ENCODE measurements at regions not wholly inside any gene's neighbourhood (a gene's known extent, or its start where the extent isn't known, plus 50 kb on each side); places are given as distances from the start of the nearest gene placed in this dataset.

- Histone ChIP-seq H4K91ac (ENCODE audit: low read depth, low read length) (no peak overlapping the region), H3K4ac (ENCODE audit: low read depth, low read length) (no peak overlapping the region), H3K9ac (ENCODE audit: low read length) (peak overlapping the region; percentile 34), H3K18ac (ENCODE audit: low read length) (no peak overlapping the region), H2BK5ac (ENCODE audit: low read depth, low read length, poor library complexity) (no peak overlapping the region), H3K79me2 (ENCODE audit: control insufficient read depth, insufficient read depth, low read length, poor library complexity) (no peaks in the 10 kb centered on the region), H3K9me3 (ENCODE audit: insufficient read depth, low read depth, low read length) (peaks cover 18% of the 10 kb centered on the region), H3K27ac (ENCODE audit: low read depth, low read length) (no peak overlapping the region), H3K36me3 (ENCODE audit: control insufficient read depth in 1 of 2, insufficient read depth in 2 of 2, low read length in 2 of 2) (no peaks in the 10 kb centered on the region), H3K4me2 (ENCODE audit: low read length) (no peak overlapping the region), H2AK5ac (ENCODE audit: low read length) (no peak overlapping the region), H2BK120ac (ENCODE audit: insufficient read depth, low read length, poor library complexity) (no peak overlapping the region), H3K23ac (ENCODE audit: low read length) (no peak overlapping the region), H3K14ac (ENCODE audit: low read length) (no peak overlapping the region), H3K4me3 (ENCODE audit: low read depth, low read length) (no peak overlapping the region), H2AFZ (ENCODE audit: insufficient read depth, low read length, poor library complexity) (no peak overlapping the region), H3K4me1 (ENCODE audit: control insufficient read depth in 1 of 2, insufficient read depth in 2 of 2, low read length in 2 of 2) (no peaks in the 10 kb centered on the region), H3K79me1 (ENCODE audit: low read length) (no peaks in the 10 kb centered on the region), H4K8ac (ENCODE audit: low read depth, low read length) (no peak overlapping the region), H4K12ac (ENCODE audit: low read depth, low read length) (no peak overlapping the region), H2BK12ac (ENCODE audit: low read length) (no peak overlapping the region), H3K27me3 (ENCODE audit: insufficient read depth, low read length) (no peaks in the 10 kb centered on the region)
- no CpG with 5 or more reads among the region's 9 CpGs for WGBS (ENCODE audit: extremely low coverage, insufficient coverage, insufficient read length)
- peak; percentile 24 to 30 for DNase-seq
Measured at GRCh38 chr14:106044949-106045596, 518.7 kb downstream of the TMEM121 start.

GRCh38 chr14:106051796-106052195, 525.4 kb downstream of the TMEM121 start:
- no peak overlapping the region for H3K23ac ChIP-seq (ENCODE audit: low read length)

GRCh38 chr14:106055289-106055688, 528.9 kb downstream of the TMEM121 start:
- WGBS (ENCODE audit: extremely low coverage, insufficient coverage, insufficient read length), result no CpG with 5 or more reads among the region's 6 CpGs
- no peaks in the 10 kb centered on the region for H3K36me3 ChIP-seq (ENCODE audit: control insufficient read depth in 1 of 2, insufficient read depth in 2 of 2, low read length in 2 of 2)

More at GRCh38 chr14:106051796-106052195, 525.4 kb downstream of the TMEM121 start:
- no peak overlapping the region for H3K4me3 ChIP-seq (ENCODE audit: low read depth, low read length)
- H4K12ac ChIP-seq (ENCODE audit: low read depth, low read length), result no peak overlapping the region
- H2BK12ac ChIP-seq (ENCODE audit: low read length), result no peak overlapping the region
- no peak overlapping the region for H4K8ac ChIP-seq (ENCODE audit: low read depth, low read length)
- no peak overlapping the region for H2AFZ ChIP-seq (ENCODE audit: insufficient read depth, low read length, poor library complexity)
- H3K9ac ChIP-seq (ENCODE audit: low read length), result no peak overlapping the region
- H3K18ac ChIP-seq (ENCODE audit: low read length), result no peak overlapping the region
- H3K27me3 ChIP-seq (ENCODE audit: insufficient read depth, low read length), result no peaks in the 10 kb centered on the region
- H3K79me2 ChIP-seq (ENCODE audit: control insufficient read depth, insufficient read depth, low read length, poor library complexity), result no peaks in the 10 kb centered on the region
- peaks cover 31% of the 10 kb centered on the region for H3K9me3 ChIP-seq (ENCODE audit: insufficient read depth, low read depth, low read length)
- WGBS (ENCODE audit: extremely low coverage, insufficient coverage, insufficient read length), result no CpG with 5 or more reads among the region's 2 CpGs
- no peak overlapping the region for H3K4ac ChIP-seq (ENCODE audit: low read depth, low read length)
- H4K91ac ChIP-seq (ENCODE audit: low read depth, low read length), result no peak overlapping the region
- no peak overlapping the region for H3K4me2 ChIP-seq (ENCODE audit: low read length)
- H2BK120ac ChIP-seq (ENCODE audit: insufficient read depth, low read length, poor library complexity), result no peak overlapping the region
- H2AK5ac ChIP-seq (ENCODE audit: low read length), result no peak overlapping the region
- H3K27ac ChIP-seq (ENCODE audit: low read depth, low read length), result no peak overlapping the region
- H3K4me1 ChIP-seq (ENCODE audit: control insufficient read depth in 1 of 2, insufficient read depth in 2 of 2, low read length in 2 of 2), result no peaks in the 10 kb centered on the region
- no peak overlapping the region for H3K14ac ChIP-seq (ENCODE audit: low read length)
- H2BK5ac ChIP-seq (ENCODE audit: low read depth, low read length, poor library complexity), result no peak overlapping the region
- no peak for DNase-seq
- H3K79me1 ChIP-seq (ENCODE audit: low read length), result no peaks in the 10 kb centered on the region
- no peaks in the 10 kb centered on the region for H3K36me3 ChIP-seq (ENCODE audit: control insufficient read depth in 1 of 2, insufficient read depth in 2 of 2, low read length in 2 of 2)

DNA sequence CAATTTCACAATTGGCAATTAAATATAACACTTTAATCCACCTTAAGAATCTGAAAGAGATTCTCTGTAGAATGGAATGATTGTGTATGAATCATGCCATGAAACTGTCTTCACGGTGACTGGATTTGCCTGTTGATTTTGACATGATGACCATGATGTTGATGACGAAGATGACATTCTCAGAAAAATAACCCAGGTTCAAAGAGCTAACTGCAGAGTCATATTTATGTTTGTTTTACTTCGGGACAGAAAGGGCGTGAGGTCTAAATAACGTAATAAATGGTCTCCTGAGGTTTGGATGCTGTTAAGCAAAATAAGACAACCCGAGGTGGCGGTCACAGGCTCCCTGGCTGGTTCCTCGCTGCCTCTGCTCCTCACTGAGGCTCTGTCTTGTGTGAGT, 532.0 kb downstream of the TMEM121 start:
- Histone ChIP-seq H2AK5ac (ENCODE audit: low read length) (no peak overlapping the region), H3K4me1 (ENCODE audit: control insufficient read depth in 1 of 2, insufficient read depth in 2 of 2, low read length in 2 of 2) (no peaks in the 10 kb centered on the region), H3K9ac (ENCODE audit: low read length) (no peak overlapping the region), H3K9me3 (ENCODE audit: insufficient read depth, low read depth, low read length) (peaks cover 34% of the 10 kb centered on the region), H3K27ac (ENCODE audit: low read depth, low read length) (no peak overlapping the region), H3K27me3 (ENCODE audit: insufficient read depth, low read length) (no peaks in the 10 kb centered on the region), H2BK12ac (ENCODE audit: low read length) (no peak overlapping the region), H2BK5ac (ENCODE audit: low read depth, low read length, poor library complexity) (no peak overlapping the region), H4K91ac (ENCODE audit: low read depth, low read length) (no peak overlapping the region), H4K12ac (ENCODE audit: low read depth, low read length) (no peak overlapping the region), H3K36me3 (ENCODE audit: control insufficient read depth in 1 of 2, insufficient read depth in 2 of 2, low read length in 2 of 2) (no peaks in the 10 kb centered on the region), H4K8ac (ENCODE audit: low read depth, low read length) (no peak overlapping the region), H3K23ac (ENCODE audit: low read length) (no peak overlapping the region), H3K79me1 (ENCODE audit: low read length) (no peaks in the 10 kb centered on the region), H2AFZ (ENCODE audit: insufficient read depth, low read length, poor library complexity) (no peak overlapping the region), H3K4me2 (ENCODE audit: low read length) (no peak overlapping the region), H2BK120ac (ENCODE audit: insufficient read depth, low read length, poor library complexity) (no peak overlapping the region), H3K18ac (ENCODE audit: low read length) (no peak overlapping the region), H3K14ac (ENCODE audit: low read length) (no peak overlapping the region), H3K4ac (ENCODE audit: low read depth, low read length) (no peak overlapping the region), H3K79me2 (ENCODE audit: control insufficient read depth, insufficient read depth, low read length, poor library complexity) (no peaks in the 10 kb centered on the region), H3K4me3 (ENCODE audit: low read depth, low read length) (no peak overlapping the region)
- DNase-seq, result peak in 1 of 2 donors; percentile 68
- no CpG with 5 or more reads among the region's 8 CpGs for WGBS (ENCODE audit: extremely low coverage, insufficient coverage, insufficient read length)

More at GRCh38 chr14:106055289-106055688, 528.9 kb downstream of the TMEM121 start:
- Histone ChIP-seq H2BK5ac (ENCODE audit: low read depth, low read length, poor library complexity) (no peak overlapping the region), H3K4me3 (ENCODE audit: low read depth, low read length) (peak overlapping the region; percentile 7), H2AK5ac (ENCODE audit: low read length) (no peak overlapping the region), H3K79me1 (ENCODE audit: low read length) (no peaks in the 10 kb centered on the region), H3K9ac (ENCODE audit: low read length) (no peak overlapping the region), H2BK12ac (ENCODE audit: low read length) (no peak overlapping the region), H3K27me3 (ENCODE audit: insufficient read depth, low read length) (no peaks in the 10 kb centered on the region), H3K14ac (ENCODE audit: low read length) (no peak overlapping the region), H4K8ac (ENCODE audit: low read depth, low read length) (no peak overlapping the region), H3K4me1 (ENCODE audit: control insufficient read depth in 1 of 2, insufficient read depth in 2 of 2, low read length in 2 of 2) (no peaks in the 10 kb centered on the region), H3K79me2 (ENCODE audit: control insufficient read depth, insufficient read depth, low read length, poor library complexity) (no peaks in the 10 kb centered on the region), H3K23ac (ENCODE audit: low read length) (no peak overlapping the region), H3K9me3 (ENCODE audit: insufficient read depth, low read depth, low read length) (peaks cover 37% of the 10 kb centered on the region), H3K4ac (ENCODE audit: low read depth, low read length) (no peak overlapping the region), H4K12ac (ENCODE audit: low read depth, low read length) (no peak overlapping the region), H3K18ac (ENCODE audit: low read length) (no peak overlapping the region), H4K91ac (ENCODE audit: low read depth, low read length) (no peak overlapping the region), H3K4me2 (ENCODE audit: low read length) (no peak overlapping the region), H3K27ac (ENCODE audit: low read depth, low read length) (no peak overlapping the region), H2BK120ac (ENCODE audit: insufficient read depth, low read length, poor library complexity) (no peak overlapping the region), H2AFZ (ENCODE audit: insufficient read depth, low read length, poor library complexity) (no peak overlapping the region)
- DNase-seq, result no peak
